ENCODE measurements at regions not wholly inside any gene's neighbourhood (a gene's known extent, or its start where the extent isn't known, plus 50 kb on each side); places are given as distances from the start of the nearest gene placed in this dataset.

GRCh38 chr1:229007701-229008100, 263.2 kb upstream of the RAB4A start:
- no peak for TF ChIP-seq CTCF (IDR thresholded peaks at IDR 0.05)
- TF ChIP-seq POLR2A (IDR thresholded peaks at IDR 0.05): no peak
